T-helper 17 cell (primary cell): ENCODE measurements at regions not wholly inside any gene's neighbourhood (a gene's known extent, or its start where the extent isn't known, plus 50 kb on each side); places are given as distances from the start of the nearest gene placed in this dataset.

ENCODE experiments used
- ATAC-seq: fragments of 150-1000 bp; cut with Tn5 transposase; 2 replicates; pipeline ENCODE4 v1.10.0; 2021; ENCODE audit warnings: mild to moderate bottlenecking, moderate library complexity
- DNase-seq, 3 donors: peaks; one replicate each; pipeline versions ENCODE4 v3.0.0 to v3.0.0-alpha.2; 2020 to 2021
- H3K9me3 ChIP-seq: one replicate; pipeline ENCODE4 v1.7.0; 2013; ENCODE audit warnings: low read length, mild to moderate bottlenecking; ENCODE audit not compliant: control insufficient read depth, poor library complexity, severe bottlenecking
- H3K27ac Mint-ChIP-seq: one replicate; pipeline ENCODE4 v1.8.0; 2022; ENCODE audit warnings: mild to moderate bottlenecking, moderate library complexity, mixed read lengths
- H3K27me3 Mint-ChIP-seq: one replicate; pipeline ENCODE4 v1.8.0; 2022; ENCODE audit warnings: mixed read lengths
- H3K36me3 Mint-ChIP-seq: one replicate; pipeline ENCODE4 v1.8.0; 2022; ENCODE audit warnings: low read depth, mixed read lengths
- H3K4me1 Mint-ChIP-seq: one replicate; pipeline ENCODE4 v1.8.0; 2022; ENCODE audit warnings: mild to moderate bottlenecking, mixed read lengths
- H3K4me3 Mint-ChIP-seq: one replicate; pipeline ENCODE4 v1.8.0; 2022; ENCODE audit warnings: mild to moderate bottlenecking, moderate library complexity, mixed read lengths

GRCh38 chr22:47449508-47450270 lies 687.2 kb downstream of the TBC1D22A start:
- H3K4me3 Mint-ChIP-seq: no peak overlapping the region
- H3K27me3 Mint-ChIP-seq: no peaks in the 10 kb centered on the region
- H3K9me3 ChIP-seq: no peaks in the 10 kb centered on the region
- no peak overlapping the region for H3K27ac Mint-ChIP-seq
- DNase-seq (no peak), ATAC-seq (no peak)
- H3K4me1 Mint-ChIP-seq: no peaks in the 10 kb centered on the region
- no peaks in the 10 kb centered on the region for H3K36me3 Mint-ChIP-seq

- Mint-ChIP-seq H3K27me3 (no peaks in the 10 kb centered on the region), H3K36me3 (no peaks in the 10 kb centered on the region), H3K4me3 (no peak overlapping the region), H3K27ac (no peak overlapping the region), H3K4me1 (no peaks in the 10 kb centered on the region)
- no peak for ATAC-seq
- no peak for DNase-seq
- no peaks in the 10 kb centered on the region for H3K9me3 ChIP-seq
Observed at GRCh38 chr22:47448231-47449223, 686.1 kb downstream of the TBC1D22A start.

- Mint-ChIP-seq H3K4me1 (no peaks in the 10 kb centered on the region), H3K36me3 (no peaks in the 10 kb centered on the region), H3K27ac (no peak overlapping the region), H3K4me3 (no peak overlapping the region), H3K27me3 (no peaks in the 10 kb centered on the region)
- H3K9me3 ChIP-seq: no peaks in the 10 kb centered on the region
- DNase-seq (no peak), ATAC-seq (no peak)
Observed at GRCh38 chr22:47446821-47447810, 684.7 kb downstream of the TBC1D22A start.

- H3K4me1 Mint-ChIP-seq: no peaks in the 10 kb centered on the region
- H3K27me3 Mint-ChIP-seq: no peaks in the 10 kb centered on the region
- no peaks in the 10 kb centered on the region for H3K36me3 Mint-ChIP-seq
- H3K4me3 Mint-ChIP-seq: no peak overlapping the region
- DNase-seq (no peak), ATAC-seq (no peak)
- no peak overlapping the region for H3K27ac Mint-ChIP-seq
- H3K9me3 ChIP-seq: no peaks in the 10 kb centered on the region
Observed at GRCh38 chr22:47446331-47446730, 683.9 kb downstream of the TBC1D22A start.

- Mint-ChIP-seq H3K36me3 (no peaks in the 10 kb centered on the region), H3K4me1 (no peaks in the 10 kb centered on the region), H3K27ac (no peak overlapping the region), H3K27me3 (no peaks in the 10 kb centered on the region), H3K4me3 (no peak overlapping the region)
- DNase-seq (no peak), ATAC-seq (no peak)
- H3K9me3 ChIP-seq: no peaks in the 10 kb centered on the region
Observed at GRCh38 chr22:47445716-47446290, 683.4 kb downstream of the TBC1D22A start.

- H3K36me3 Mint-ChIP-seq: no peaks in the 10 kb centered on the region
- H3K4me3 Mint-ChIP-seq: no peak overlapping the region
- no peaks in the 10 kb centered on the region for H3K27me3 Mint-ChIP-seq
- ATAC-seq (no peak), DNase-seq (no peak)
- no peak overlapping the region for H3K27ac Mint-ChIP-seq
- no peaks in the 10 kb centered on the region for H3K9me3 ChIP-seq
- H3K4me1 Mint-ChIP-seq: no peaks in the 10 kb centered on the region
Observed at GRCh38 chr22:47445212-47445611, 682.8 kb downstream of the TBC1D22A start.

- Mint-ChIP-seq H3K4me3 (no peak overlapping the region), H3K27me3 (no peaks in the 10 kb centered on the region), H3K27ac (no peak overlapping the region), H3K4me1 (no peaks in the 10 kb centered on the region), H3K36me3 (no peaks in the 10 kb centered on the region)
- DNase-seq: no peak
- no peaks in the 10 kb centered on the region for H3K9me3 ChIP-seq
- ATAC-seq: no peak
Observed at GRCh38 chr22:47444746-47445065, 682.3 kb downstream of the TBC1D22A start.

- H3K36me3 Mint-ChIP-seq: no peaks in the 10 kb centered on the region
- no peak overlapping the region for H3K27ac Mint-ChIP-seq
- no peaks in the 10 kb centered on the region for H3K4me1 Mint-ChIP-seq
- DNase-seq: no peak
- no peak overlapping the region for H3K4me3 Mint-ChIP-seq
- H3K9me3 ChIP-seq: no peaks in the 10 kb centered on the region
- no peak for ATAC-seq
- H3K27me3 Mint-ChIP-seq: no peaks in the 10 kb centered on the region
Observed at GRCh38 chr22:47443836-47444745, 681.6 kb downstream of the TBC1D22A start.

- no peak for DNase-seq
Observed at GRCh38 chr22:47442821-47443220, 680.4 kb downstream of the TBC1D22A start.

GRCh38 chr22:47439643-47440265 lies 677.3 kb downstream of the TBC1D22A start:
- H3K9me3 ChIP-seq: no peaks in the 10 kb centered on the region
- DNase-seq (no peak), ATAC-seq (no peak)
- no peaks in the 10 kb centered on the region for H3K4me1 Mint-ChIP-seq
- H3K27ac Mint-ChIP-seq: no peak overlapping the region
- no peak overlapping the region for H3K4me3 Mint-ChIP-seq
- no peaks in the 10 kb centered on the region for H3K27me3 Mint-ChIP-seq
- H3K36me3 Mint-ChIP-seq: no peaks in the 10 kb centered on the region

More at GRCh38 chr22:47442821-47443220, 680.4 kb downstream of the TBC1D22A start:
- H3K27ac Mint-ChIP-seq: no peak overlapping the region
- no peaks in the 10 kb centered on the region for H3K4me1 Mint-ChIP-seq
- H3K9me3 ChIP-seq: no peaks in the 10 kb centered on the region
- no peaks in the 10 kb centered on the region for H3K36me3 Mint-ChIP-seq
- ATAC-seq: no peak
- H3K27me3 Mint-ChIP-seq: no peaks in the 10 kb centered on the region
- no peak overlapping the region for H3K4me3 Mint-ChIP-seq

- Mint-ChIP-seq H3K4me1 (no peaks in the 10 kb centered on the region), H3K4me3 (no peak overlapping the region), H3K27ac (no peak overlapping the region), H3K27me3 (no peaks in the 10 kb centered on the region), H3K36me3 (no peaks in the 10 kb centered on the region)
- no peaks in the 10 kb centered on the region for H3K9me3 ChIP-seq
- DNase-seq (no peak), ATAC-seq (no peak)
Observed at GRCh38 chr22:47437636-47438035, 675.2 kb downstream of the TBC1D22A start.
